ENCODE measurements at regions not wholly inside any gene's neighbourhood (a gene's known extent, or its start where the extent isn't known, plus 50 kb on each side); places are given as distances from the start of the nearest gene placed in this dataset.

DNA sequence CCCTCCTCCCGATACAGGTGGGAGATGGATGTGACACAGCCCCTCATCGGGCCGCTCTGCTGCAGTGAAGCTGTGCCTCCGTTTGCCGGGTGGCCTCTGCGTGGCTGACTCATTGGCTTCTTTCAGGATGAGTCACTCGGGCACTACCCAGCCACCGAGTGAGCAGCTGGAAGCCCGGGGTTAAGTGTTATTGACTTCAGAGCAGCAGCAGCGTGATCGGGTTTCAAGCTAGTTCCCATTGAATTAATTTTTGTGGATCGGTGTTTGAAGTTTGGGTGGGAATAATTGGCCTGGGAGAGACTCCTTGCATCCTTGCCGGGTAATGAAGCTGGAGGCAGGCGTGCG lies 266.4 kb upstream of the IRX4 start:
- no peak for TF ChIP-seq EP300 (IDR thresholded peaks at IDR 0.05)
- no peak for TF ChIP-seq CTCF (IDR thresholded peaks at IDR 0.05)

Data from suprapubic skin (tissue), 3 donors.